ENCODE measurements at regions not wholly inside any gene's neighbourhood (a gene's known extent, or its start where the extent isn't known, plus 50 kb on each side); places are given as distances from the start of the nearest gene placed in this dataset.

- no peak for DNase-seq (ENCODE audit: low read depth)
- TF ChIP-seq, protein P1, sequence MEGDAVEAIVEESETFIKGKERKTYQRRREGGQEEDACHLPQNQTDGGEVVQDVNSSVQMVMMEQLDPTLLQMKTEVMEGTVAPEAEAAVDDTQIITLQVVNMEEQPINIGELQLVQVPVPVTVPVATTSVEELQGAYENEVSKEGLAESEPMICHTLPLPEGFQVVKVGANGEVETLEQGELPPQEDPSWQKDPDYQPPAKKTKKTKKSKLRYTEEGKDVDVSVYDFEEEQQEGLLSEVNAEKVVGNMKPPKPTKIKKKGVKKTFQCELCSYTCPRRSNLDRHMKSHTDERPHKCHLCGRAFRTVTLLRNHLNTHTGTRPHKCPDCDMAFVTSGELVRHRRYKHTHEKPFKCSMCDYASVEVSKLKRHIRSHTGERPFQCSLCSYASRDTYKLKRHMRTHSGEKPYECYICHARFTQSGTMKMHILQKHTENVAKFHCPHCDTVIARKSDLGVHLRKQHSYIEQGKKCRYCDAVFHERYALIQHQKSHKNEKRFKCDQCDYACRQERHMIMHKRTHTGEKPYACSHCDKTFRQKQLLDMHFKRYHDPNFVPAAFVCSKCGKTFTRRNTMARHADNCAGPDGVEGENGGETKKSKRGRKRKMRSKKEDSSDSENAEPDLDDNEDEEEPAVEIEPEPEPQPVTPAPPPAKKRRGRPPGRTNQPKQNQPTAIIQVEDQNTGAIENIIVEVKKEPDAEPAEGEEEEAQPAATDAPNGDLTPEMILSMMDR (conservative IDR thresholded peaks at IDR 0.05; ENCODE audit: low read depth, low read length): no peak
- no peak overlapping the region for H3K4me3 ChIP-seq (ENCODE audit: low read depth, low read length)
These were observed 163.9 kb upstream of the DAPK1 start for GRCh38 chr9:87333802-87334201.

GRCh38 chr9:87334366-87334765 lies 163.3 kb upstream of the DAPK1 start:
- TF ChIP-seq, protein P1 (conservative IDR thresholded peaks at IDR 0.05; ENCODE audit: low read depth, low read length): no peak
- no peak for DNase-seq (ENCODE audit: low read depth)

GRCh38 chr9:87336407-87336806 lies 161.3 kb upstream of the DAPK1 start:
- peak; percentile 45 for DNase-seq (ENCODE audit: low read depth)
- H3K4me3 ChIP-seq (ENCODE audit: low read depth, low read length): no peak overlapping the region
- TF ChIP-seq, protein P1 (conservative IDR thresholded peaks at IDR 0.05; ENCODE audit: low read depth, low read length): peak; percentile 49

More at GRCh38 chr9:87334366-87334765, 163.3 kb upstream of the DAPK1 start:
- no peak overlapping the region for H3K4me3 ChIP-seq (ENCODE audit: low read depth, low read length)

GRCh38 chr9:87336914-87337333 lies 160.7 kb upstream of the DAPK1 start:
- TF ChIP-seq, protein P1 (conservative IDR thresholded peaks at IDR 0.05; ENCODE audit: low read depth, low read length): peak; percentile 70
- DNase-seq (ENCODE audit: low read depth): peak; percentile 94
- peak overlapping the region; percentile 51 for H3K4me3 ChIP-seq (ENCODE audit: low read depth, low read length)

- peak; percentile 72 for DNase-seq (ENCODE audit: low read depth)
- TF ChIP-seq, protein P1 (conservative IDR thresholded peaks at IDR 0.05; ENCODE audit: low read depth, low read length): no peak
- H3K4me3 ChIP-seq (ENCODE audit: low read depth, low read length): peak overlapping the region; percentile 51
These were observed 160.2 kb upstream of the DAPK1 start for GRCh38 chr9:87337335-87338087.

GRCh38 chr9:87338088-87338989 lies 159.3 kb upstream of the DAPK1 start:
- TF ChIP-seq, protein P1 (conservative IDR thresholded peaks at IDR 0.05; ENCODE audit: low read depth, low read length): no peak
- DNase-seq (ENCODE audit: low read depth): no peak
- H3K4me3 ChIP-seq (ENCODE audit: low read depth, low read length): no peak overlapping the region

Data from choroid plexus epithelial cell (primary cell).